Panc1 (cell line): ENCODE measurements at regions not wholly inside any gene's neighbourhood (a gene's known extent, or its start where the extent isn't known, plus 50 kb on each side); places are given as distances from the start of the nearest gene placed in this dataset.

Source experiments
- ATAC-seq: fragments of 200-7000 bp; cut with Tn5 transposase; 2 replicates; pipeline ENCODE4 v1.9.1; 2020; ENCODE audit warnings: mild to moderate bottlenecking, moderate library complexity
- BruUV-seq: library from RNA; stranded (reverse); fragments of 400-500 nt; replicated peaks from 2 replicates; lab custom pipeline; 2021; lab: Mats Ljungman, UMichigan
- CTCF ChIA-PET: fragments of 300-600 bp; sonication (Branson Sonifier 250); formaldehyde crosslinking; loops from one replicate; lab custom pipeline; 2022; ENCODE audit warnings: antibody characterized with exemption; lab: Charles Lee
- POLR2A ChIA-PET: fragments of 300-600 bp; sonication (Branson Sonifier 250); formaldehyde crosslinking; loops from one replicate; lab custom pipeline; 2022; ENCODE audit warnings: antibody characterized with exemption; lab: Charles Lee
- DNase-seq: peaks from one replicate; pipeline ENCODE4 v3.0.0-alpha.2; 2010; ENCODE audit warnings: low read depth, low spot score
- H3K27ac ChIP-seq: 2 replicates; pipeline ENCODE4 v1.5.1; 2011; ENCODE audit warnings: mild to moderate bottlenecking, low read length, inconsistent platforms
- H3K27me3 ChIP-seq: fragments of 200-500 bp; sonication (Bioruptor generic); 2 replicates; pipeline ENCODE4 v1.6.0; 2014; ENCODE audit warnings: low read length, inconsistent platforms; ENCODE audit not compliant: control insufficient read depth, insufficient read depth
- H3K36me3 ChIP-seq: fragments of 200-500 bp; sonication (Bioruptor generic); 2 replicates; pipeline ENCODE4 v1.5.1; 2014; ENCODE audit warnings: inconsistent platforms, mild to moderate bottlenecking, low read length, moderate library complexity; ENCODE audit not compliant: control insufficient read depth, insufficient read depth
- H3K4me1 ChIP-seq: 2 replicates; pipeline ENCODE4 v1.5.1; 2011; ENCODE audit warnings: inconsistent platforms, mild to moderate bottlenecking, low read length, moderate library complexity; ENCODE audit not compliant: control insufficient read depth, insufficient read depth
- H3K4me3 ChIP-seq, 2 experiments: 2 replicates each; pipeline ENCODE4 v1.5.1; 2011 to 2012; ENCODE audit warnings: low read depth in 2 of 2, low read length in 2 of 2, mild to moderate bottlenecking in 2 of 2, inconsistent platforms in 1 of 2, moderate library complexity in 1 of 2
- H3K9me3 ChIP-seq: fragments of 200-500 bp; sonication (Bioruptor generic); 2 replicates; pipeline ENCODE4 v1.5.1; 2014; ENCODE audit warnings: low read depth, mild to moderate bottlenecking, inconsistent platforms, low read length, moderate library complexity; ENCODE audit not compliant: control insufficient read depth, insufficient read depth
- CTCF ChIP-seq: fragments of 450-650 bp; IDR thresholded peaks from 2 replicates; pipeline ENCODE4 v1.5.1; 2017; ENCODE audit warnings: mild to moderate bottlenecking
- POLR2AphosphoS5 ChIP-seq: IDR thresholded peaks from 2 replicates; pipeline ENCODE4 v1.6.1; 2012; ENCODE audit warnings: mild to moderate bottlenecking, low read depth, low read length, moderate library complexity
- REST ChIP-seq, 2 experiments: IDR thresholded peaks; 2 replicates each; pipeline ENCODE4 v1.6.1; 2011 to 2012; ENCODE audit warnings: low read depth in 2 of 2, control low read depth in 1 of 2, low read length in 1 of 2, mild to moderate bottlenecking in 1 of 2, moderate library complexity in 1 of 2; ENCODE audit not compliant: insufficient read depth in 1 of 2
- SIN3A ChIP-seq: IDR thresholded peaks from 2 replicates; pipeline ENCODE4 v1.6.1; 2012; ENCODE audit warnings: low read depth, mild to moderate bottlenecking, low read length, moderate library complexity, borderline replicate concordance; ENCODE audit not compliant: insufficient read depth
- TCF7L2 ChIP-seq: IDR thresholded peaks from 2 replicates; pipeline ENCODE4 v1.6.1; 2011; ENCODE audit warnings: mild to moderate bottlenecking, low read depth, low read length, inconsistent platforms
- in situ Hi-C: cut with HindIII; loops from 2 replicates; pipeline ENCODE4 v1.10.0; 2016; ENCODE audit warnings: low sequenced_read_pairs, low pct_unique_long_range_greater_than_20kb
- intact Hi-C: fragments of 100-400 bp; cut with micrococcal nuclease; formaldehyde crosslinking; loops from one replicate; pipeline ENCODE4 v1.10.0; 2022; ENCODE audit not compliant: unreplicated experiment

- Histone ChIP-seq H3K4me3 (no peak overlapping the region), H3K27me3 (no peaks in the 10 kb centered on the region), H3K27ac (no peak overlapping the region), H3K9me3 (no peaks in the 10 kb centered on the region), H3K36me3 (no peaks in the 10 kb centered on the region), H3K4me1 (no peaks in the 10 kb centered on the region)
- DNase-seq: no peak
- TF ChIP-seq REST (IDR thresholded peaks at IDR 0.05; ENCODE audit: insufficient read depth in 1 of 2, low read depth in 2 of 2, low read length in 1 of 2) (no peak), SIN3A (no peak), TCF7L2 (no peak), POLR2AphosphoS5 (no peak), CTCF (no peak)
- in situ Hi-C loops: no loop called here
- intact Hi-C loops: no loop called here
- no peak for ATAC-seq
- POLR2A ChIA-PET: no interaction called here
- CTCF ChIA-PET: no interaction called here
- no TSS peak for BruUV-seq
These were observed 157.5 kb downstream of the DMRT2 start for GRCh38 chr9:1207686-1208085.

GRCh38 chr9:1208157-1208556, 158.0 kb downstream of the DMRT2 start:
- Histone ChIP-seq H3K36me3 (no peaks in the 10 kb centered on the region), H3K27me3 (no peaks in the 10 kb centered on the region), H3K4me1 (no peaks in the 10 kb centered on the region), H3K9me3 (no peaks in the 10 kb centered on the region), H3K4me3 (no peak overlapping the region), H3K27ac (no peak overlapping the region)
- ATAC-seq (no peak), DNase-seq (no peak)
- no TSS peak for BruUV-seq
- ChIA-PET CTCF (no interaction called here), POLR2A (no interaction called here)
- intact Hi-C loops: no loop called here
- TF ChIP-seq REST (IDR thresholded peaks at IDR 0.05; ENCODE audit: insufficient read depth in 1 of 2, low read depth in 2 of 2, low read length in 1 of 2) (no peak), POLR2AphosphoS5 (no peak), CTCF (no peak), SIN3A (no peak)
- in situ Hi-C loops: no loop called here
